Dermis blood vessel endothelial cell (primary cell): ENCODE measurements at regions not wholly inside any gene's neighbourhood (a gene's known extent, or its start where the extent isn't known, plus 50 kb on each side); places are given as distances from the start of the nearest gene placed in this dataset.
A peak's percentile ranks its signal among the peaks of the same experiment; 100 is the strongest.
"Not testable (repeated sequence)": the region's sequence is repeated elsewhere in the genome, so short reads cannot be mapped to it uniquely, and the experiment has no call there.

Experiments
- DNase-seq: peaks from one replicate; pipeline ENCODE4 v3.0.0; 2010

- DNase-seq: no peak
Observed at GRCh38 chr2:142756430-142756829, 121.0 kb upstream of the KYNU start.

- DNase-seq: no peak
Observed at GRCh38 chr2:142755191-142755590, 122.3 kb upstream of the KYNU start.

GRCh38 chr2:142754182-142754581, 123.3 kb upstream of the KYNU start:
- DNase-seq: no peak

- DNase-seq: no peak
Observed at GRCh38 chr2:142750858-142751257, 126.6 kb upstream of the KYNU start.

- DNase-seq: no peak
Observed at GRCh38 chr2:142748559-142749099, 128.8 kb upstream of the KYNU start.

GRCh38 chr2:142745691-142746090, 131.8 kb upstream of the KYNU start:
- DNase-seq: no peak

- no peak for DNase-seq
Observed at GRCh38 chr2:142742371-142743214, 134.9 kb upstream of the KYNU start.

GRCh38 chr2:142741764-142742269, 135.6 kb upstream of the KYNU start:
- no peak for DNase-seq

GRCh38 chr2:142734770-142735169, 142.7 kb upstream of the KYNU start:
- DNase-seq: peak; percentile 2

- no peak for DNase-seq
Observed at GRCh38 chr2:142734231-142734630, 143.2 kb upstream of the KYNU start.

GRCh38 chr2:142729814-142730213, 147.7 kb upstream of the KYNU start:
- not testable (repeated sequence) for DNase-seq

- not testable (repeated sequence) for DNase-seq
Observed at GRCh38 chr2:142727821-142728478, 149.5 kb upstream of the KYNU start.

GRCh38 chr2:142725386-142725785, 152.1 kb upstream of the KYNU start:
- no peak for DNase-seq

- no peak for DNase-seq
Observed at GRCh38 chr2:142724713-142725349, 152.6 kb upstream of the KYNU start.

GRCh38 chr2:142724186-142724585, 153.3 kb upstream of the KYNU start:
- DNase-seq: no peak

- no peak for DNase-seq
Observed at GRCh38 chr2:142723236-142723635, 154.2 kb upstream of the KYNU start.

GRCh38 chr2:142722569-142722968, 154.9 kb upstream of the KYNU start:
- no peak for DNase-seq

GRCh38 chr2:142722086-142722485, 155.4 kb upstream of the KYNU start:
- DNase-seq: no peak

GRCh38 chr2:142721015-142721414, 156.4 kb upstream of the KYNU start:
- no peak for DNase-seq

GRCh38 chr2:142718576-142719155, 158.8 kb upstream of the KYNU start:
- DNase-seq: no peak

GRCh38 chr2:142716463-142717242, 160.8 kb upstream of the KYNU start:
- DNase-seq: peak; percentile 57

- no peak for DNase-seq
Observed at GRCh38 chr2:142714600-142714999, 162.9 kb upstream of the KYNU start.
